GM18519 (cell line): ENCODE measurements at regions not wholly inside any gene's neighbourhood (a gene's known extent, or its start where the extent isn't known, plus 50 kb on each side); places are given as distances from the start of the nearest gene placed in this dataset.
"Not testable (repeated sequence)": the region's sequence is repeated elsewhere in the genome, so short reads cannot be mapped to it uniquely, and the experiment has no call there.

ENCODE experiments used
- ATAC-seq: cut with Tn5 transposase; IDR thresholded peaks from one replicate; pipeline ENCODE4 v1.9.1; 2021; ENCODE audit warnings: mild to moderate bottlenecking, moderate library complexity; ENCODE audit not compliant: unreplicated experiment, low FRiP score

GRCh38 chr4:30989508-30989907 lies 269.3 kb downstream of the PCDH7 start:
- no peak for ATAC-seq

GRCh38 chr4:30996841-30997240 lies 276.7 kb downstream of the PCDH7 start:
- no peak for ATAC-seq

GRCh38 chr4:31005037-31005436 lies 284.9 kb downstream of the PCDH7 start:
- ATAC-seq, result no peak

- no peak for ATAC-seq
Observed at GRCh38 chr4:31007858-31008257, 287.7 kb downstream of the PCDH7 start.

- no peak for ATAC-seq
Observed at GRCh38 chr4:31009926-31010325, 289.8 kb downstream of the PCDH7 start.

- no peak for ATAC-seq
Observed at GRCh38 chr4:31015123-31015522, 295.0 kb downstream of the PCDH7 start.

GRCh38 chr4:31016322-31017061 lies 296.3 kb downstream of the PCDH7 start:
- no peak for ATAC-seq

GRCh38 chr4:31020363-31020762 lies 300.2 kb downstream of the PCDH7 start:
- ATAC-seq, result no peak

- ATAC-seq, result no peak
Observed at GRCh38 chr4:31021008-31021407, 300.8 kb downstream of the PCDH7 start.

- no peak for ATAC-seq
Observed at GRCh38 chr4:31022702-31023101, 302.5 kb downstream of the PCDH7 start.

- no peak for ATAC-seq
Observed at GRCh38 chr4:31023109-31023508, 302.9 kb downstream of the PCDH7 start.

GRCh38 chr4:31023742-31024141 lies 303.6 kb downstream of the PCDH7 start:
- no peak for ATAC-seq

GRCh38 chr4:31024781-31025180 lies 304.6 kb downstream of the PCDH7 start:
- ATAC-seq, result not testable (repeated sequence)

- ATAC-seq, result no peak
Observed at GRCh38 chr4:31026256-31026655, 306.1 kb downstream of the PCDH7 start.

- no peak for ATAC-seq
Observed at GRCh38 chr4:31034550-31034949, 314.4 kb downstream of the PCDH7 start.

- ATAC-seq, result no peak
Observed at GRCh38 chr4:31035761-31036160, 315.6 kb downstream of the PCDH7 start.

- ATAC-seq, result no peak
Observed at GRCh38 chr4:31037703-31038102, 317.5 kb downstream of the PCDH7 start.

GRCh38 chr4:31039382-31039781 lies 319.2 kb downstream of the PCDH7 start:
- ATAC-seq, result no peak

GRCh38 chr4:31040106-31040505 lies 319.9 kb downstream of the PCDH7 start:
- ATAC-seq, result no peak

GRCh38 chr4:31041385-31041784 lies 321.2 kb downstream of the PCDH7 start:
- no peak for ATAC-seq

GRCh38 chr4:31041853-31042252 lies 321.7 kb downstream of the PCDH7 start:
- ATAC-seq, result no peak

- ATAC-seq, result no peak
Observed at GRCh38 chr4:31043382-31044062, 323.4 kb downstream of the PCDH7 start.
